ENCODE measurements at regions not wholly inside any gene's neighbourhood (a gene's known extent, or its start where the extent isn't known, plus 50 kb on each side); places are given as distances from the start of the nearest gene placed in this dataset.
A peak's percentile ranks its signal among the peaks of the same experiment; 100 is the strongest.

GRCh38 chr10:124196659-124197058 is 103.3 kb upstream of the CHST15 start (continued):
- TF ChIP-seq REST (IDR thresholded peaks at IDR 0.05; ENCODE audit: low read depth) (no peak), SP1 (IDR thresholded peaks at IDR 0.05; ENCODE audit: low read depth) (no peak), POLR2AphosphoS5 (IDR thresholded peaks at IDR 0.05; ENCODE audit: low read depth, low read length) (no peak), CBX3 (IDR thresholded peaks at IDR 0.05; ENCODE audit: low read depth) (no peak), ELF1 (IDR thresholded peaks at IDR 0.05; ENCODE audit: borderline replicate concordance, low read depth) (no peak), EGR1 (IDR thresholded peaks at IDR 0.05; ENCODE audit: low read depth) (no peak), EZH2phosphoT487 (IDR thresholded peaks at IDR 0.05; ENCODE audit: borderline replicate concordance) (no peak)
- TF ChIP-seq, protein P1, sequence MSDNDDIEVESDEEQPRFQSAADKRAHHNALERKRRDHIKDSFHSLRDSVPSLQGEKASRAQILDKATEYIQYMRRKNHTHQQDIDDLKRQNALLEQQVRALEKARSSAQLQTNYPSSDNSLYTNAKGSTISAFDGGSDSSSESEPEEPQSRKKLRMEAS (IDR thresholded peaks at IDR 0.05) = no peak

- no peak overlapping the region for H2AFZ ChIP-seq (ENCODE audit: low read depth, low read length, poor library complexity, severe bottlenecking)
- no peak overlapping the region for H3K9ac ChIP-seq (ENCODE audit: low read length)
- no peaks in the 10 kb centered on the region for H3K79me2 ChIP-seq (ENCODE audit: insufficient read depth, low read length)
- intact Hi-C loops (cut with micrococcal nuclease) = loop anchor here (5.0 kb wide), 1 partner anchor 193 kb away; no protein-coding TSS in a partner anchor
- H3K4me1 ChIP-seq (ENCODE audit: control insufficient read depth in 1 of 2, insufficient read depth in 2 of 2, low read length in 2 of 2) = peaks cover 0 to 15% of the 10 kb centered on the region in 2 experiments; a peak in 1 of 4 replicates
- peak overlapping the region; percentile 82 for H3K4me2 ChIP-seq (ENCODE audit: low read length)
- DNase-seq (ENCODE audit: low read depth, low spot score) = no peak
- BruUV-seq (replicated peaks) = no TSS peak
- TF ChIP-seq, protein P2, sequence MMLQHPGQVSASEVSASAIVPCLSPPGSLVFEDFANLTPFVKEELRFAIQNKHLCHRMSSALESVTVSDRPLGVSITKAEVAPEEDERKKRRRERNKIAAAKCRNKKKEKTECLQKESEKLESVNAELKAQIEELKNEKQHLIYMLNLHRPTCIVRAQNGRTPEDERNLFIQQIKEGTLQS (IDR thresholded peaks at IDR 0.05) = no peak
- TF ChIP-seq POLR2AphosphoS5 (IDR thresholded peaks at IDR 0.05; ENCODE audit: low read depth, low read length) (no peak), SRF (IDR thresholded peaks at IDR 0.05; ENCODE audit: low read depth) (no peak), RAD21 (IDR thresholded peaks at IDR 0.05; ENCODE audit: low read depth) (no peak), CTCF (IDR thresholded peaks at IDR 0.05 in 2 of 3, conservative IDR thresholded peaks at IDR 0.05 in 1 of 3; ENCODE audit: borderline replicate concordance in 1 of 3, insufficient read depth in 1 of 3, low read depth in 2 of 3, low read length in 2 of 3) (no peak), CEBPB (IDR thresholded peaks at IDR 0.05; ENCODE audit: low read depth) (no peak), YY1 (IDR thresholded peaks at IDR 0.05; ENCODE audit: extremely low read depth, insufficient replicate concordance, low read depth, low read length) (no peak)
- no peaks in the 10 kb centered on the region for H4K20me1 ChIP-seq (ENCODE audit: insufficient read depth)
- H3K9me3 ChIP-seq (ENCODE audit: control insufficient read depth in 1 of 2, insufficient read depth in 1 of 2, low read depth in 1 of 2, low read length in 2 of 2) = no peaks in the 10 kb centered on the region
- no peak overlapping the region for H3K27ac ChIP-seq (ENCODE audit: low read depth, low read length)
- no peak for ATAC-seq
- no peaks in the 10 kb centered on the region for H3K36me3 ChIP-seq (ENCODE audit: control insufficient read depth in 1 of 2, insufficient read depth in 2 of 2, low read length in 2 of 2)
- no peaks in the 10 kb centered on the region for H3K27me3 ChIP-seq (ENCODE audit: insufficient read depth, low read length)
- H3K4me3 ChIP-seq (replicated peaks in 1 of 2; ENCODE audit: low read depth in 1 of 2, low read length in 2 of 2) = peak overlapping the region in 1 of 2 experiments; percentile 66; a peak in 1 of 4 replicates
- CTCF ChIA-PET = interaction anchor here (1.3 to 3.2 kb wide), 4 partner anchors 12 to 209 kb away, joined by 3 to 34 read pairs (median 6); no protein-coding TSS in a partner anchor
- no peaks in the 10 kb centered on the region for H3K9me2 ChIP-seq (ENCODE audit: insufficient read depth)
- POLR2A ChIA-PET = interaction anchor here (1.2 to 1.9 kb wide), 3 partner anchors 42 to 200 kb away, joined by 3 to 11 read pairs (median 3); no protein-coding TSS in a partner anchor
- RAD21 ChIA-PET (ENCODE audit: low non-redundant PET in 1 of 2, low total read pairs in 2 of 2, uncharacterized antibody in 2 of 2, unreplicated experiment in 2 of 2) = no interaction called here
These were observed 100.9 kb upstream of the CHST15 start for GRCh38 chr10:124194199-124194824.
